Naive thymus-derived CD4-positive, alpha-beta T cell (primary cell): ENCODE measurements at regions not wholly inside any gene's neighbourhood (a gene's known extent, or its start where the extent isn't known, plus 50 kb on each side); places are given as distances from the start of the nearest gene placed in this dataset.

Source experiments
- ATAC-seq: fragments of 150-1000 bp; cut with Tn5 transposase; 2 replicates; pipeline ENCODE4 v1.10.0; 2021; ENCODE audit warnings: mild to moderate bottlenecking, moderate library complexity
- CTCF ChIA-PET: fragments of 350-600 bp; sonication (Branson Sonifier 250); formaldehyde crosslinking; loops from one replicate; lab custom pipeline; 2021; ENCODE audit warnings: antibody characterized with exemption; lab: Charles Lee
- POLR2A ChIA-PET: fragments of 350-600 bp; sonication (Branson Sonifier 250); formaldehyde crosslinking; loops from one replicate; lab custom pipeline; 2021; ENCODE audit warnings: antibody characterized with exemption, inconsistent platforms; lab: Charles Lee
- DNase-seq, 9 donors: peaks; one replicate each; pipeline versions ENCODE4 v3.0.0 to v3.0.0-alpha.2; 2020 to 2022; ENCODE audit warnings: mixed read lengths in 1 of 9
- H3K27ac ChIP-seq: one replicate; pipeline ENCODE4 v1.7.0; 2013; ENCODE audit warnings: mild to moderate bottlenecking, low read depth, low read length, moderate library complexity
- H3K27me3 ChIP-seq, 2 donors: one replicate each; pipeline ENCODE4 v1.7.0; 2013; ENCODE audit warnings: low read length in 2 of 2, mild to moderate bottlenecking in 2 of 2, moderate library complexity in 2 of 2; ENCODE audit not compliant: control insufficient read depth in 2 of 2, insufficient read depth in 2 of 2
- H3K36me3 ChIP-seq, 3 experiments: 1 replicate in 2 of 3; 2 replicates in 1 of 3; pipeline ENCODE4 v1.7.0; 2013; ENCODE audit warnings: low read length in 3 of 3, mild to moderate bottlenecking in 3 of 3, moderate library complexity in 1 of 3; ENCODE audit not compliant: insufficient read depth in 3 of 3, control insufficient read depth in 2 of 3
- H3K4me1 ChIP-seq, 2 donors: one replicate each; pipeline ENCODE4 v1.7.0; 2013; ENCODE audit warnings: low read length in 2 of 2, mild to moderate bottlenecking in 2 of 2, moderate library complexity in 1 of 2; ENCODE audit not compliant: control insufficient read depth in 2 of 2, insufficient read depth in 2 of 2
- H3K4me3 ChIP-seq: 2 replicates; pipeline ENCODE4 v1.7.0; 2013; ENCODE audit warnings: mild to moderate bottlenecking, low read length
- H3K9me3 ChIP-seq, 3 experiments: 1 replicate in 2 of 3; 2 replicates in 1 of 3; pipeline ENCODE4 v1.7.0; 2013; ENCODE audit warnings: low read length in 3 of 3; ENCODE audit not compliant: control insufficient read depth in 2 of 3
- H3K27ac Mint-ChIP-seq, 9 donors: one replicate each; pipeline ENCODE4 v1.8.0; 2020 to 2022; ENCODE audit warnings: mixed read lengths in 9 of 9, mild to moderate bottlenecking in 8 of 9, moderate library complexity in 5 of 9, inconsistent platforms in 2 of 9
- H3K27me3 Mint-ChIP-seq, 5 donors: one replicate each; pipeline ENCODE4 v1.8.0; 2021 to 2022; ENCODE audit warnings: mixed read lengths in 5 of 5, mild to moderate bottlenecking in 1 of 5
- H3K36me3 Mint-ChIP-seq, 5 donors: one replicate each; pipeline ENCODE4 v1.8.0; 2020 to 2022; ENCODE audit warnings: mixed read lengths in 5 of 5, mild to moderate bottlenecking in 3 of 5, inconsistent platforms in 1 of 5
- H3K4me1 Mint-ChIP-seq, 7 donors: one replicate each; pipeline ENCODE4 v1.8.0; 2020 to 2022; ENCODE audit warnings: mixed read lengths in 7 of 7, mild to moderate bottlenecking in 3 of 7, inconsistent platforms in 1 of 7
- H3K4me3 Mint-ChIP-seq, 10 donors: one replicate each; pipeline ENCODE4 v1.8.0; 2020 to 2022; ENCODE audit warnings: mild to moderate bottlenecking in 10 of 10, mixed read lengths in 10 of 10, moderate library complexity in 6 of 10, inconsistent platforms in 2 of 10
- H3K9me3 Mint-ChIP-seq, 11 donors: one replicate each; pipeline ENCODE4 v1.8.0; 2020 to 2022; ENCODE audit warnings: mixed read lengths in 11 of 11, mild to moderate bottlenecking in 4 of 11, inconsistent platforms in 1 of 11, moderate library complexity in 1 of 11
- intact Hi-C, 2 donors: fragments of 100-400 bp; cut with micrococcal nuclease; formaldehyde crosslinking; loops; one replicate each; pipeline ENCODE4 v1.15.1; 2023

GRCh38 chr1:199758626-199759255 lies 268.8 kb upstream of the NR5A2 start:
- Mint-ChIP-seq H3K9me3 (no peaks in the 10 kb centered on the region), H3K27ac (no peak overlapping the region), H3K4me1 (no peaks in the 10 kb centered on the region), H3K4me3 (no peak overlapping the region), H3K27me3 (peaks cover 12 to 29% (median 22%) of the 10 kb centered on the region in 5 donors), H3K36me3 (no peaks in the 10 kb centered on the region)
- ChIA-PET CTCF (no interaction called here), POLR2A (no interaction called here)
- Histone ChIP-seq H3K4me3 (no peak overlapping the region), H3K36me3 (no peaks in the 10 kb centered on the region), H3K27ac (no peak overlapping the region), H3K4me1 (no peaks in the 10 kb centered on the region), H3K27me3 (no peaks in the 10 kb centered on the region), H3K9me3 (no peaks in the 10 kb centered on the region)
- DNase-seq, result no peak
- ATAC-seq, result no peak
- intact Hi-C loops, result no loop called here

GRCh38 chr1:199759268-199759730 lies 268.2 kb upstream of the NR5A2 start:
- peaks cover 12 to 28% (median 22%) of the 10 kb centered on the region in 5 donors for H3K27me3 Mint-ChIP-seq
- H3K4me3 ChIP-seq, result no peak overlapping the region
- H3K27ac ChIP-seq, result no peak overlapping the region
- H3K9me3 ChIP-seq, result no peaks in the 10 kb centered on the region
- H3K36me3 Mint-ChIP-seq, result no peaks in the 10 kb centered on the region
- no peaks in the 10 kb centered on the region for H3K9me3 Mint-ChIP-seq
- DNase-seq (no peak), ATAC-seq (no peak)
- no peaks in the 10 kb centered on the region for H3K4me1 Mint-ChIP-seq
- H3K4me3 Mint-ChIP-seq, result no peak overlapping the region
- H3K27me3 ChIP-seq, result no peaks in the 10 kb centered on the region
- H3K36me3 ChIP-seq, result no peaks in the 10 kb centered on the region
- intact Hi-C loops, result no loop called here
- no peak overlapping the region for H3K27ac Mint-ChIP-seq
- POLR2A ChIA-PET, result no interaction called here
- CTCF ChIA-PET, result no interaction called here
- no peaks in the 10 kb centered on the region for H3K4me1 ChIP-seq

GRCh38 chr1:199762572-199762971 lies 264.9 kb upstream of the NR5A2 start:
- Mint-ChIP-seq H3K27me3 (peaks cover 0 to 20% (median 16%) of the 10 kb centered on the region in 5 donors), H3K27ac (no peak overlapping the region), H3K9me3 (peaks cover 0 to 20% (median 12%) of the 10 kb centered on the region in 11 donors), H3K4me1 (no peaks in the 10 kb centered on the region), H3K36me3 (peaks cover 0 to 4% (median 0%) of the 10 kb centered on the region in 5 donors), H3K4me3 (no peak overlapping the region)
- intact Hi-C loops, result no loop called here
- ChIA-PET POLR2A (no interaction called here), CTCF (no interaction called here)
- DNase-seq (no peak), ATAC-seq (no peak)
- Histone ChIP-seq H3K27me3 (no peaks in the 10 kb centered on the region), H3K4me3 (no peak overlapping the region), H3K9me3 (no peaks in the 10 kb centered on the region), H3K4me1 (no peaks in the 10 kb centered on the region), H3K36me3 (no peaks in the 10 kb centered on the region), H3K27ac (no peak overlapping the region)

- no peak overlapping the region for H3K27ac ChIP-seq
- CTCF ChIA-PET, result no interaction called here
- no peaks in the 10 kb centered on the region for H3K9me3 ChIP-seq
- POLR2A ChIA-PET, result no interaction called here
- peaks cover 0 to 4% (median 0%) of the 10 kb centered on the region in 5 donors for H3K36me3 Mint-ChIP-seq
- no peaks in the 10 kb centered on the region for H3K4me1 Mint-ChIP-seq
- H3K27me3 Mint-ChIP-seq, result peaks cover 6 to 16% (median 8%) of the 10 kb centered on the region in 5 donors
- H3K4me1 ChIP-seq, result no peaks in the 10 kb centered on the region
- no peak overlapping the region for H3K4me3 ChIP-seq
- H3K27ac Mint-ChIP-seq, result no peak overlapping the region
- H3K9me3 Mint-ChIP-seq, result peaks cover 0 to 26% (median 15%) of the 10 kb centered on the region in 11 donors
- ATAC-seq, result no peak
- intact Hi-C loops, result no loop called here
- no peak overlapping the region for H3K4me3 Mint-ChIP-seq
- H3K27me3 ChIP-seq, result no peaks in the 10 kb centered on the region
- no peak for DNase-seq
- no peaks in the 10 kb centered on the region for H3K36me3 ChIP-seq
Measured at GRCh38 chr1:199766218-199766792, 261.2 kb upstream of the NR5A2 start.

- POLR2A ChIA-PET, result no interaction called here
- peaks cover 6 to 16% (median 10%) of the 10 kb centered on the region in 5 donors for H3K27me3 Mint-ChIP-seq
- intact Hi-C loops, result no loop called here
Measured at GRCh38 chr1:199767700-199768099, 259.8 kb upstream of the NR5A2 start.

GRCh38 chr1:199774433-199775089 lies 252.9 kb upstream of the NR5A2 start:
- no peaks in the 10 kb centered on the region for H3K9me3 ChIP-seq
- DNase-seq (no peak), ATAC-seq (no peak)
- POLR2A ChIA-PET, result no interaction called here
- Mint-ChIP-seq H3K4me1 (no peaks in the 10 kb centered on the region), H3K36me3 (no peaks in the 10 kb centered on the region), H3K27ac (no peak overlapping the region), H3K4me3 (no peak overlapping the region), H3K27me3 (peaks cover 2 to 40% (median 14%) of the 10 kb centered on the region in 5 donors), H3K9me3 (no peaks in the 10 kb centered on the region)
- CTCF ChIA-PET, result no interaction called here
- no peaks in the 10 kb centered on the region for H3K27me3 ChIP-seq
- H3K27ac ChIP-seq, result no peak overlapping the region
- no peaks in the 10 kb centered on the region for H3K4me1 ChIP-seq
- no peak overlapping the region for H3K4me3 ChIP-seq
- no peaks in the 10 kb centered on the region for H3K36me3 ChIP-seq
- intact Hi-C loops, result no loop called here

More at GRCh38 chr1:199767700-199768099, 259.8 kb upstream of the NR5A2 start:
- no peak overlapping the region for H3K4me3 ChIP-seq
- Mint-ChIP-seq H3K27ac (no peak overlapping the region), H3K36me3 (peaks cover 0 to 4% (median 0%) of the 10 kb centered on the region in 5 donors), H3K4me1 (no peaks in the 10 kb centered on the region), H3K9me3 (peaks cover 0 to 26% (median 15%) of the 10 kb centered on the region in 11 donors), H3K4me3 (no peak overlapping the region)
- no peak overlapping the region for H3K27ac ChIP-seq
- DNase-seq (no peak), ATAC-seq (no peak)
- H3K27me3 ChIP-seq, result no peaks in the 10 kb centered on the region
- H3K36me3 ChIP-seq, result no peaks in the 10 kb centered on the region
- no peaks in the 10 kb centered on the region for H3K4me1 ChIP-seq
- H3K9me3 ChIP-seq, result no peaks in the 10 kb centered on the region
- CTCF ChIA-PET, result no interaction called here
